HG03108 (cell line): ENCODE measurements at regions not wholly inside any gene's neighbourhood (a gene's known extent, or its start where the extent isn't known, plus 50 kb on each side); places are given as distances from the start of the nearest gene placed in this dataset.
"Not testable (repeated sequence)": the region's sequence is repeated elsewhere in the genome, so short reads cannot be mapped to it uniquely, and the experiment has no call there.

Experiments used
- ATAC-seq: cut with Tn5 transposase; IDR thresholded peaks from one replicate; pipeline ENCODE4 v1.9.1; 2021; ENCODE audit warnings: moderate library complexity; ENCODE audit not compliant: unreplicated experiment

DNA sequence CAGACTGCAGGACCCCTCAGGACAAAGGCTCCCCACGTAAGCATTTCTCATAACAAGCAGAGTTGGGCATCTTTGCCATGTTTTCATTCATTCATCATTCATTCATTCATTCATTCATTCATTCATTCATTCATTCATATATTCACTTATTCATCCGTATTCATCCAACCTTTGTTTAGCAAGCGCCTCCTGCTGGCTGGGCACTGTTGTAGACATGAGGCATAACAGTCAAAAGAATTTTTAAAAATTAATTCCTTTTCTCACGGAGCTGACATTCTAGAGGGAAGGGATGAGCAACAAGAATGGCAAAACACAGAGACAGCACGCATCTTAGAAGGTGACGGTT, 351.7 kb upstream of the TNRC6C start:
- ATAC-seq = no peak

DNA sequence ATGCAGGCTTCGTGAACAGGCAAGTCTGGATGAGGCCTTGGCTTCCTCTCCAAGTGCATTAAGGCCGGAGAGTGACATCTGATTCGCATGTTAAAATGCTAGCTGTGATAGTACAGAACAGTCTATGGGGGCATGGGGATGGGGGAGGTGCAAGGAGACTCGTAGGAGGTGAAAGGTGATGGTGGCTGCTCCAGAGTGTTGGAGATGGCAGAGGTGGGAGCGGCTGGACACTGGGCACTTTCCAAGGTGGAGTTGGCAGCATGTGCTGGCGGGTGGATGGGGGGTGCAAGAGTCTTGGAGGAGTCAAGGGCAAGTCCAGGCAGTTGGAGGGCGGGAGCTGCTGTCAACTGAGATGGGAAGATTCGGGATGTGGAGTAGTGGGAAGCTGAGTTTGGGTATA, 350.9 kb upstream of the TNRC6C start:
- no peak for ATAC-seq

DNA sequence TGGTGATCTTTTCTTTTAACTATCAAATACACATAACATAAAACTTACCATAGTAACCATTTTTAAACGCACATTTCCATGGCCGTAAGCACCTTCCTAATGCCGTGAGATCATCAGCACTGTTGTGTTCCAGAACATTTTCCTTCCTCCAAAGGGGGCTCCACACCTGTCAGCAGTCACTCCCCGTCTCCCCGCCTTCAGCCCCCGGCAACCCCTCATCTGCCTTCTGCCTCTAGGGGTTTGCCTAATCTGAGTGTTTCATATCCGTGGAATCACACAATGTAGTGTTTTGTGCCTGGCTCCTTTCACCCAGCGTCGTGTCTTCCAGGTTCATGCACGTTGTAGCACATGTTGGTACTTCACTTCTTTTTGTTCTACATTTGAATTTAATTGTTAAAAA, 350.1 kb upstream of the TNRC6C start:
- no peak for ATAC-seq

DNA sequence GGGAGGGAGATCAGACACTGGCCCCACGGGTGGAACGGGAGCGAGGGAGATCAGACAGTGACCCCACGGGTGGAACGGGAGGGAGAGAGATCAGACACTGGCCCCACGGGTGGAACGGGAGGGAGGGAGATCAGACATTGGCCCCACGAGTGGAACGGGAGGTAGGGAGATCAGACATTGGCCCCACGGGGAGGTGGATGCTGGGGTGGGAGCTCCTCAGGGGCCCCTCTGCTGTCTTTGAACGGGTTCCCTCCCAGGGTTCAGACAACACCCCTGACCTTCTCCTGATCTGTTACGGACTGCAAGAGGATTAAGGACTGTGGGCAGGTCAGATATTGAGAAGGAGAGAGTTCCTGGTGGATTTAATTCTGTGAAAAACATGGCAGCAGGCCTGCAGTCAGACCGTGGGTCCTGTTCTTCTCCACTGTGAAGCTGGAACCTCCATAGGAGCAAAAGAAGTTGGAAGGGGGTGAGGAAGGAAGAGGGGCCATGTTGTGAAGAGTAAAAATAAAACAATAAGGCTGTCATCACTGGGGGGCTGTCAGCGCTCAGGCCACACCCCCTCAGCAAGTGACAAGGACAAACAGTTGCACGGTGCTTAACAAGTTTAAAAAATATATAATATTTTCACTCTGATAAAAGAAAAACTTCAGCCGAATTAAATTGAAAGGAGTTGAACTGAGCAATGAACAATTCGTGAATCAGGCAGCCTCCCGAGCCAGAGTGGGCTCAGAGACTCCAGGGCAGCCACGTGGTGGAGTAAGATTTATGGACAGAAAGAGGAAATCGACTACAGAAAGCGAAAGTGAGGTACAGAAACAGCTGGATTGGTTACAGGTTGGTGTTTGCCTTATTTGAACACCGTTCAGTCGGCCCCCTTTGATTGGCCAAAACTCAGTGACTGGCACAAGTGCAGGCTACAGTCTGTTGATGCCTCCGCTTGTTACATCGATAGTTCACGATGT, 348.7 kb upstream of the TNRC6C start:
- no peak for ATAC-seq

DNA sequence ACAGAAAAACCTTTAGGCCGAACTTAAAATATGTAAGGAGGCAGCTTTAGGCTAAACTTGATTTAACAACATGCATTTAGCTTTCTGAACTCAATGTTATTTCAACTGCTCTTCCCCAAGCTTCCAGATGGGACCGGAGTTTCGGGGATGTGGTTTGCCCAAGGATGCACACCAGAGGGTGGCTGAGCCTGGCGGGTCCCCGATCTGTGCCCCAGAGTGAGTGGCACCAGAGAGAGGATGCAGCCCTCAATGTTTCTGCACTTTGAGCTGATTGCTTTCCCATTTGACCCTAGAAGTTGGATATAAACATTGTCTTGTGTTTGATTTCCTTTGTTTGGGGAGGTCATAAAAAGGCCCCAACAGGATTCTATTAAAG, 348.0 kb upstream of the TNRC6C start:
- no peak for ATAC-seq

DNA sequence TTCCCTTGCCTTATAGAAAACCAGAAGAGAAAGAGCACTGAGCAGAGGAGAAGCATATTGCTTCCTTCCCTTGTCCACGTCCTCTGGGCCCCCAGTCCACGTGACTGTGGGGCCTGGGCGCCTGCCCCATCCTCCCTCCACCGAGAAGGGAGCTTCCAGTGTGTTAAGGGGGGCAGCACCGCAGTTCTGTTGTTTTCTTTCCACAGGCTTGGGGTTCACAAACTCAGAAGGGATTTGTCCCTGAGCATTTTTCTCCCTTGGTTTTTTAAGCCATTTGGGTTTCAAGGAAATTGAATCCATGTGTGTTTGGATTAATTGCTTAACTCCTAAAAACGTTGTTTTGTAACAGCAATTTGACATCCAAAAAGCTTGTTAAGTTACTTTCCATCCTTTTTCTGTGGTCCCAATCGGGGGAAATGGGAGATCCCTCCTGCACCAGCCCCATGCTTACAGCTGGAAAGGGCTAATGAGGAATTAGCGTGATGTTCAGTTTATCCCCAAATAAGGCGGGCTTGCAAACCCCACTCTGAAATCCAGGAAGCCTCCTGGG, 347.5 kb upstream of the TNRC6C start:
- no peak for ATAC-seq

DNA sequence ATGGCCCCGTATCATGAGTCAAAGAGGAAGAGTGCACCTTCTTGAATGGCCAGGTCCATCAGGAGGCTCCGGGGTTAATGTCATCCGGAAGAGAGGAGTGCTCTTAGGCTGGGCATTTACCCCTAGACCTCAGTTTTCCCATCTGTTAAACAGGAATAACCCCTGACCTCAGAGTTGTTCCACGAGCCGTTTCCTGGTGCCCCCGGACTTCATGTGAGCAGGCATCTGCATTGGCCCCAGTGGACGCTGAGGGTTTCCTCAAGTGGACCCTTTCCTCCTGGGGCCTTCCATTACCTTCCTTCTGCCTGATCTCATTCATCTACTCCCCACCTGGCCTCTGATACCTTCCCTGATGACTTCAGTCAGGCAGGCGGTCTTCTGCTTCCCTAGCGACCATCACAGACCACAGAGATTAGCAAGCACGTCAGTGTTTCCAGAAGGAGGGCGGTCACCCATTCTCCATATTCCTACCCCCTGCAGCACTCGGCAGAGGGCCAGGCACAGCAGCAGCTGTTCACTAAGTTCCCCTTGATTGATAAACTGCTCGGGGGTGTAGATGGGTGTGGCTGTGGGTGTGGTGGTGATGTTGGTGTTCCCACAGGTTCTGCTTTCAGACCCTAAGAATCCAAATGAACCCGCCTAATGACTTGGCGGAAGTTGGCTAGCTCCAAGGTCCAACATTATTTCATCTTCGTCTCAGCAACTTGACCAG, 346.6 kb upstream of the TNRC6C start:
- ATAC-seq = no peak

DNA sequence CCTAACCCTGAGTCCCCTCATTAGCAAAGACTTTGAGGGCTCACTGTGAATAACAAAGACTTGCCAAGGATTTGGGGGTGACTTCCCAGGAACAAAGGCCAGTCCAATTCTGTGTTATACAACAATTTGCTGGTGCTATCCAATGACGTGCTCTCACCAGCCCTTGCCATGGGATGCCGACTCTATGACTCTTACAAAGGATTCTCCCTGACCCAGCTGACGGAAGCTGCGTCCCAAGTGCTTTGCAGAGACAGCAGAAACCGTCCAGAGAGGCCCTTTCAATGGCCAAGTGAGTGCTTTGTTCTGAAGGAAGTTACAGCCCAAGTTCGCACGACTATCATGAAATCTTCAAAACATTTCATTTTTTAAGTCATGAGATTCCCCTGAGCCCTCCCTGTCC, 345.3 kb upstream of the TNRC6C start:
- ATAC-seq = no peak

DNA sequence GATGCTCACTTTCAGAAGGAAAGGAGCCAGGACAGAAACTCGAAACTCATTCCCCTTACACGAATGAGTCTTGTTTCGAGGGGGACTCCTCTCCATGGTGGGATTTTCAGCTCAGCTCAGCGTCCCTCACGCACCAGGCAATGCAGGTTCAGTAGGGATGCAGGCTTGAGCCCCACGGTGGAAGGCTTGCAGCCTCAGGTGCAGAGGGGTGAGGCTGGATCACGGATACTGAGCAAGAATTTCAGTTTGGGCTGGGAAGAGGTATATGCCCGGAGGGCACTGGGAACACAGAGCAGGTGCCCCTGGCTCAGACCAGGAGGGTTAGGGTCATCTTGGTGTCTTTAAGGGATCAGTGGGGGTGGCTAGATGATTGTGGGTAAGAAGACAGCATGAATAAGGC, 344.9 kb upstream of the TNRC6C start:
- no peak for ATAC-seq

DNA sequence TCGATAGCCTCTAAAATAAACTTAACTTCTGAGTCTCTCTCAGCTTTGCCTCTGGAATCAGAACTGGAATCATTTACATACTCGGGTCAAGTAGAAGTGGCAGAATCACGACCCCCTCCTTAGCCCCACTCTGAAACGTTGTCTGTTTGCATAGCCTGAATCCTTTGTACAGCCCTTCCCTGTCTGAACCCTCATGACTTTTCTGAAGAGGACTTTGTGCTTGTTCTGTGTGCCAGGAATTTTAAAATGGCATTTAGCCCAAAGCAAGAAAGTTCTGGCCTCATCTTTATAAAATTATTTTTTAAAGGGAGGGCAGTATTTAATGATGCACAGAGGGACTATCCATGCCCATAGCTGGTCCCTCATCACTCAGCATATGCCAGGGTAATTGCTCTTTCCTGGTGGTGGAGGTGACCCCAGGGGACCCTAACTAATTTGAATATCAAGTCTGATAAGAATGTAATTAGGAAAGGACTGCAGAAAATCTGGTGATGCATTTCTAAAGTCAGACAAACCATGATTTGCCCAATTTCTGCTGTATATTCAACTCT, 342.7 kb upstream of the TNRC6C start:
- ATAC-seq = no peak

DNA sequence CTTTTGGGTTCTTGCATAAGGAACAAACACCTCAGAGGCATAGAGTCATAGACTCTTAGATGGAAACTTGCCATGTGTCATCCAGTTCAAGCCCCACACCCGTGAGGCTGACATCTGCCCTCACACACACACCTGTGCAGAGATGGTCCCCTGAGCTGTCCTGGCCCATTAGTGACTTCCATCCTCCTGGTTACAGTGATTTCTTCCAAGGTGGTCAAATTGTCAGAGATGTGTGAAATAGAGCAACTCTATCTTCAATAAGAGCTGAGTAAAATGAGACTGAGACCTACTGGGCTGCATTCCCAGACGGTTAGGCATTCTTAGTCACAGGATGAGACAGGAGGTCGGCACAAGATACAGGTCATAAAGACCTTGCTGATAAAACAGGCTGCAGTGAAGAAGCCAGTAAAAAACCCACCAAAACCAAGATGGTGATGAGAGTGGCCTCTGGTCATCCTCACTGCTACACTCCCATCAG, 342.2 kb upstream of the TNRC6C start:
- no peak for ATAC-seq

DNA sequence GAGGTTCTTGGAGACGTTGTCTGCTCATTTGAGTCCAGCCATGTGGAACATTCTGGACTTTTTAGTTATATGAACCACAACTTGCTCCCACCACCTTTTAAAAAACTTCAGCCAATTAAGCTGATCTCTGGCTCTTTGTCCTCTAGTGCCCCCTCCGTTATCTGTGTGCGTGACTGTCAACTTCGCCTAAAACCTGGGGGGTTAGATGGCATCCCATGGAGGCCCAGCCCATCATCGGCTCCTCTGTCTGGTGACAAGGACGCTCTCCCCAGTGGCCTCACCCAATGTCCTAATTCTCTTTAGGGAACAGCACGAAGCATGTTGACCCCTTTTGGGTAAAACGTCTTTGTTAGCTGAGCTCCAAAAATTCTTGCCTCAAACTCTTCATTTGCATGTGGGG, 341.0 kb upstream of the TNRC6C start:
- no peak for ATAC-seq

DNA sequence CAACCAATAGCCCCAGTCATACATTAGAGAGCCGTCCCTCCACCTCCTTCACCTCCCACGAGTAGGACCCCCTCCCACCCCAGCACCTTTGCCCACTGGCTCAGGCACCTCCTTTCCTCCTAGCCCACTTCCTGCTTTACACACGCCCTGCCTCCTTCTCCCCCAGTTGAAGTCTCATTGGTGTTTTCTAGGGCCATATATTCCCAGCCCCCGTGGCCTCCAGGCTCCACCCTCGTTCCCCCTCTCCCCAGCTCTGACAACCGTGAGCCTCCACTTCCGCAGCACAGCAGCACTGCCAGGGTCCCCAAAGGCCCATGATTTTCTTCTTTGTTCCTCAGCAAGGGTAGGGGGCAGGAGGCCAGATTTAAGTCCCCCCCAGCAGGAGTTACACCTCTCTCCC, 340.3 kb upstream of the TNRC6C start:
- no peak for ATAC-seq

DNA sequence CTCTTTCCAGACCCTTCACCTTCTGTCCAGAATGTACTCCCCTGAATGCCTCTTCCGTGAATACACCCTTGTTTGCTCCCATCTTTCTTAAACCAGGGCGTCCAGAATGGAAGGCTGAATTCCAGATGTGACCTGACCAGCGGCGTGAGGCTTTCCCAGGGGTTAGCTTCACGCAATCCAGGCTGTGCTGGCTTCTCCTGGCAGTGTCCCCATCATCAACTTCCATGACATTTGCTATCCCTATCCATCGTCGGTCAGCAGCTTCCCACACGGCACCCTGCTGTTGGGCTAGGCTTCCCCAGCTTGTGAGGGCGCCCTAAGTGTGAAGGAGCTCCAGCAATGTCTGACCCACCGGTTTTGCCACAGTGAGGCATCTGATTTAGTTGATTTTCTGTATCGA, 339.8 kb upstream of the TNRC6C start:
- no peak for ATAC-seq

DNA sequence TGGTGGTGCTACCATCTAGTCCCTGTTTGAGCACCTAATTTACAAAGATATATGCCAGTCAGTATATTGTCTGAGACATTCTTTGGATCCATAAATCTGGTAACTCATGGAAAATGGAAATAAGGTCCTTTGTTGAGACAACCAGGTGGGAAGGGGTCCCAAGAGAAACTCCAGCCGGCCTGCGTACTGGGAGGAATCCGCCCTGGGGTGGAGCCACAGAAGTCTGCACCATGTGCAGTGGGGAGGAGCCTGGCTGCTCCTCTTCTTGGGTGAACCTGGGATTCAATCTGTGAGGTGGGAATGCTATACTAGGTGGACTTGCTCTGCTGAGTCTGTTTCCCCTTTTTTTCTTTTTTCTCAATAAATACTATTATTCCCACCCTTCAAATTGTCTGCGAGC, 339.2 kb upstream of the TNRC6C start:
- ATAC-seq = no peak

DNA sequence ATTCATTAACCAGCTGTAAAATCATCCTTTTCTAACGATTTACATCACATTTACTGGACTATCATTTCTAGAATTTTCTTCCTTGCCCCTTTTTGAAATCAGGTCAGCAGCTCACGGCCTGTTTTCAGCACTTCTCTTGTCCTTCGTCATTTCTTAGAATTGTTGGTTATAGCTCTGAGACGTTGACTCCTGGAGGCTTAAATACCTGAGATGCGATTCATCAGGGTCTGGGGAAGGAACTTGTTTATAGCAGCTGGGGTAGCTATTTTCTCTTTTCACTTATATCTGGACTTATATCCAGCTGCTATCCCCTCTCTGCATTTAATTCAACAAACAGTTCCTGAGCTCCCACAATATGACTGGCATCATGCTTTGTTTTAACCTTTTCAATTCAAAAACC, 338.7 kb upstream of the TNRC6C start:
- no peak for ATAC-seq

DNA sequence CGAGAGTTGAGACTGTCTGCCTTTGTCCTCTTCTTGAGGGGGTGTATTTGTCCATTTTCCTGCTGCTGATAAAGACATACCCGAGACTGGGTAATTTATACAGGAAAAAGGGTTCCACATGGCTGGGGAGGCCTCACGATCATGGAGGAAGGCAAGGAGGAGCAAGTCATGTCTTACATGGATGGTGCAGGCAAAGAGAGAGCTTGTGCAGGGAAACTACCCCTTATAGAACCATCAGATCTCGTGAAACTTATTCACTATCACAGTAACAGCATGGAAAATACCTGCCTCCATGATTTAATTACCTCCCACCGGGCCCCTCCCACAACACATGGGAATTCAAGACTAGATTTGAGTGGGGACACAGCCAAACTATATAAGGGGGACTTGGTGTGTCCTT, 338.2 kb upstream of the TNRC6C start:
- no peak for ATAC-seq

DNA sequence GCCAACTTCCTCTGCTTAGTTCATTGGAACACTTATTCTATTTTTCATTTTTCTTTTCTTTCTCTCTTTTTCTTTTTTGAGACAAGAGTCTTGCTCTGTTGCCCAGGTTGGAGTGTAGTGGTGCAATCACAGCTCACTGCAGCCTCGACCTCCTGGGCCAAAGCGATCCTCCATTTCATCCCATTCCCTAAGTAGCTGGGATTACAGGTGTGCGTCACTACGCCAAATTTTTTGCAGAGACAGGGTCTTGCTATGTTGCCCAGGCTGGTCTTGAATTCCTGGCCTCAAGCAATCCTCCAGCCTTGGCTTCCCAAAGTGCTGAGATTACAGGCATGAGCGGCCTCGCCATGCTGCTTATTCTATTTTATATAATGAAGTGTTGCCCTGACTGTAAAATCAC, 336.4 kb upstream of the TNRC6C start:
- not testable (repeated sequence) for ATAC-seq

DNA sequence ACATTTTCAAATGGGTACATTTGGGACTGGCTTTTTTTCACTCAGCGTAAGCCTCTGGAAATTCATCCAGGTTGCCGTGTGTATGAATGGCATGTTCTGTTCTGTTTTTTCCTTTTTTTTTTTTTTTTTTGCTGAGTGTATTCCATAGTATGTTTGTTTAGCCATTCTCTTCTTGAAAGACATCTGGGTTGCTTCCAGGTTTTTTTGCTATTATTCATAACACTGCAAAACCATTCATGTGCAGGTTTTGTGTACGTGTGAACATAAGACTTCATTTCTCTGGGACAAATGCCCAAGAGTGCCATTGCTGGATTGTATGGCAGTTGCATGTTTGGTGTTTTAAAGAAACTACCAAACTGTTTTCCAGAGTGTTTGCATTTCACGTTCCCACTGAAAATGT, 335.9 kb upstream of the TNRC6C start:
- no peak for ATAC-seq

DNA sequence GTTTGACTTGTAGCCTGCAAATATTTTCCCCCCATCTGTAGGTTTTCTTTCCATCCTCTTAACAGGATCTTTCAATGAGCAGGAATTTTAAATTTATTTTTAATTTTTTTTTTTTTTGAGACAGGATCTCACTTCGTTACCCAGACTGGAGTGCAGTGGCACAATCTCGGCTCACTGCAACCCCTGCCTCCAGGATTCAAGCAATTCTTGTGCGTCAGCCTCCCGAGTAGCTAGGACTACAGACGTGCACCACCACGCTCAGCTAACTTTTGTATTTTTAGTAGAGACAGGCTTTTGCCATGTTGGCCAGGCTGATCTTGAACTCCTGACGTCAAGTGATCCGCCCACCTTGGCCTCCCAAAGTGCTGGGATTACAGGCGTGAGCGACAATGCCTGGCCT, 335.2 kb upstream of the TNRC6C start:
- not testable (repeated sequence) for ATAC-seq

DNA sequence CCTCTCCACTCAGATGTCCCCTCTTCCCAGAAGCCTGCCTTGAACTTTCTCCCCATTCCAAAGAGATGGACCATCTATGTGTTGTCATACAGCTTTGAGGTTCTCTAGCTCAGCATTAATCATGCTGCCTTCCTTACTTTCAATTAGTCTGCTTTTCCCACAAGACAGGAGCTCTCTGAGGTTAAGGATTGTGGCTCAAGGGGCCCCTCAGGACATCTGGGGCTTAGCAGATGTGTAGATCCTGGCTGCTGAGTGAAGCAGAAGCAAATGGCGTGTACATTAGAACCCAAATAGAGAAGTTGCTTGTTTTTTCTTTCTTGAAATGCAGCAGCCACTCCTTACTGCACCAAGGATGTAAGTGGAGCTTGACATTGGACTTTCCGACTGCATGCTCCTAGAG, 330.5 kb upstream of the TNRC6C start:
- ATAC-seq = no peak

DNA sequence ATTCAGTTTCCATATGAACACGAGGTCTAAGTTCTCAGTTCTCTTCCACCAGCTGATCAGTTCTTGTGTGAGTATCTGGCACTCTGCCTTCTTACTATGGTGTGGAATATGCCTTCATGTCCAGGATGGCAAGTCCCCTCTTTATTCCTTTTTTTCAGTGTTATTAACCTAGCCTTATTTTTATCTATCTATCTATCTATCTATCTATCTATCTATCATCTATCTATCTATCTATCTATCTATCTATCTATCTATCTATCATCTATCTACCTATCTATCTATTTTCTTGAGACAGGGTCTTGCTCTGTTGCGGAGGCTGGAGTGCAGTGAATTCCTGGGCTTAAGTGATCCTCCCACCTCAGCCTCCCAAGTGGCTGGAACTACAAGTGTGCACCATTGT, 329.2 kb upstream of the TNRC6C start:
- not testable (repeated sequence) for ATAC-seq
